ENCODE measurements at regions not wholly inside any gene's neighbourhood (a gene's known extent, or its start where the extent isn't known, plus 50 kb on each side); places are given as distances from the start of the nearest gene placed in this dataset.

DNA sequence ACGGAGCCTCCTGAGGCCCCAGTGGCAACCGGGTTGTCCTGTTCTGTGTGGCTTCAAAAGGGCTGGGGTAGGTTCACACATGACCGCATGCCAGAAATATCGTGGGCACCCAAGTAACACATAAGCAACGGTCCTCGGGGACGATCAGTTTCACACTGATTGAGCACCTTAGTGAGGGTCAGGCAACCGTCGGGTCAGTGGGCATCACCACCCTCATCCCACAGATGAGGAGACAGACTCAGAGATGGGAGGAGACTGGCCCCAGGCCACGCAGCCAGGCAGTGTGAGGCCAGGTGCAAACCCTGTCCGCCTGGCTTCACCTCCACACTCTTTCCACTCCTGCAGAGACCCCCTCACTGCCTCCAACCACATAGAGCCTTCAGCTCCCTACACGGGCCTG, 309.8 kb downstream of the MATN1 start:
- TF ChIP-seq, protein P1, sequence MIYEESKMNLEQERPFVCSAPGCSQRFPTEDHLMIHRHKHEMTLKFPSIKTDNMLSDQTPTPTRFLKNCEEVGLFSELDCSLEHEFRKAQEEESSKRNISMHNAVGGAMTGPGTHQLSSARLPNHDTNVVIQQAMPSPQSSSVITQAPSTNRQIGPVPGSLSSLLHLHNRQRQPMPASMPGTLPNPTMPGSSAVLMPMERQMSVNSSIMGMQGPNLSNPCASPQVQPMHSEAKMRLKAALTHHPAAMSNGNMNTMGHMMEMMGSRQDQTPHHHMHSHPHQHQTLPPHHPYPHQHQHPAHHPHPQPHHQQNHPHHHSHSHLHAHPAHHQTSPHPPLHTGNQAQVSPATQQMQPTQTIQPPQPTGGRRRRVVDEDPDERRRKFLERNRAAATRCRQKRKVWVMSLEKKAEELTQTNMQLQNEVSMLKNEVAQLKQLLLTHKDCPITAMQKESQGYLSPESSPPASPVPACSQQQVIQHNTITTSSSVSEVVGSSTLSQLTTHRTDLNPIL (CRISPR knock-in tag; IDR thresholded peaks at IDR 0.05; ENCODE audit: low read depth): no peak
- no peak for TF ChIP-seq ISL1 (CRISPR knock-in tag; IDR thresholded peaks at IDR 0.05)
- TF ChIP-seq ZFP30 (CRISPR knock-in tag; IDR thresholded peaks at IDR 0.05): no peak
- TF ChIP-seq, protein P2, sequence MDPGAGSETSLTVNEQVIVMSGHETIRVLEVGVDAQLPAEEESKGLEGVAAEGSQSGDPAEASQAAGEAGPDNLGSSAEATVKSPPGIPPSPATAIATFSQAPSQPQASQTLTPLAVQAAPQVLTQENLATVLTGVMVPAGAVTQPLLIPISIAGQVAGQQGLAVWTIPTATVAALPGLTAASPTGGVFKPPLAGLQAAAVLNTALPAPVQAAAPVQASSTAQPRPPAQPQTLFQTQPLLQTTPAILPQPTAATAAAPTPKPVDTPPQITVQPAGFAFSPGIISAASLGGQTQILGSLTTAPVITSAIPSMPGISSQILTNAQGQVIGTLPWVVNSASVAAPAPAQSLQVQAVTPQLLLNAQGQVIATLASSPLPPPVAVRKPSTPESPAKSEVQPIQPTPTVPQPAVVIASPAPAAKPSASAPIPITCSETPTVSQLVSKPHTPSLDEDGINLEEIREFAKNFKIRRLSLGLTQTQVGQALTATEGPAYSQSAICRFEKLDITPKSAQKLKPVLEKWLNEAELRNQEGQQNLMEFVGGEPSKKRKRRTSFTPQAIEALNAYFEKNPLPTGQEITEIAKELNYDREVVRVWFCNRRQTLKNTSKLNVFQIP (CRISPR knock-in tag; IDR thresholded peaks at IDR 0.05; ENCODE audit: borderline replicate concordance, low read depth): no peak
- no peak for TF ChIP-seq ZFP3 (CRISPR knock-in tag; IDR thresholded peaks at IDR 0.05)
- no peak for TF ChIP-seq ZC3H10 (CRISPR knock-in tag; IDR thresholded peaks at IDR 0.05)
- TF ChIP-seq TOX (CRISPR knock-in tag; IDR thresholded peaks at IDR 0.05; ENCODE audit: borderline replicate concordance): no peak
- TF ChIP-seq GLIS3 (CRISPR knock-in tag; IDR thresholded peaks at IDR 0.05): no peak
- TF ChIP-seq, protein P3, sequence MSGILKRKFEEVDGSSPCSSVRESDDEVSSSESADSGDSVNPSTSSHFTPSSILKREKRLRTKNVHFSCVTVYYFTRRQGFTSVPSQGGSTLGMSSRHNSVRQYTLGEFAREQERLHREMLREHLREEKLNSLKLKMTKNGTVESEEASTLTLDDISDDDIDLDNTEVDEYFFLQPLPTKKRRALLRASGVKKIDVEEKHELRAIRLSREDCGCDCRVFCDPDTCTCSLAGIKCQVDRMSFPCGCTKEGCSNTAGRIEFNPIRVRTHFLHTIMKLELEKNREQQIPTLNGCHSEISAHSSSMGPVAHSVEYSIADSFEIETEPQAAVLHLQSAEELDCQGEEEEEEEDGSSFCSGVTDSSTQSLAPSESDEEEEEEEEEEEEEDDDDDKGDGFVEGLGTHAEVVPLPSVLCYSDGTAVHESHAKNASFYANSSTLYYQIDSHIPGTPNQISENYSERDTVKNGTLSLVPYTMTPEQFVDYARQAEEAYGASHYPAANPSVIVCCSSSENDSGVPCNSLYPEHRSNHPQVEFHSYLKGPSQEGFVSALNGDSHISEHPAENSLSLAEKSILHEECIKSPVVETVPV (CRISPR knock-in tag; IDR thresholded peaks at IDR 0.05): no peak
- ATAC-seq: no peak

DNA sequence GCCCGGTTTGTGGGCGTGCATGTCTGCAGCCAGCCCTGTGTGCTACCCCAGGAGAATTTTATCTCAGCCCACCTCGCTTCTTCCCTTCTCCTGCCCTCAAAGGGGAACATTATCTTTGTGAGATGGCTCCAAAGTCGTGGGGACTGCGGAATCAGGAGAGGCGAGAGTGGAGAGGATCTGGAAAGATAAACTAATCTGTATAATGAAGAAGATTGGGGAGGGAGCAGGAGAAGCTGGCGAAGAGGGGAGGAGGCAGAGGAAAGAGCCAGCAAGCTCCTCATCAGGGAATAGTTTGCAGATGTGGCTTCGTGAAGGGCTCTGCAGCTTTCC, 310.3 kb downstream of the MATN1 start:
- no peak for ATAC-seq

DNA sequence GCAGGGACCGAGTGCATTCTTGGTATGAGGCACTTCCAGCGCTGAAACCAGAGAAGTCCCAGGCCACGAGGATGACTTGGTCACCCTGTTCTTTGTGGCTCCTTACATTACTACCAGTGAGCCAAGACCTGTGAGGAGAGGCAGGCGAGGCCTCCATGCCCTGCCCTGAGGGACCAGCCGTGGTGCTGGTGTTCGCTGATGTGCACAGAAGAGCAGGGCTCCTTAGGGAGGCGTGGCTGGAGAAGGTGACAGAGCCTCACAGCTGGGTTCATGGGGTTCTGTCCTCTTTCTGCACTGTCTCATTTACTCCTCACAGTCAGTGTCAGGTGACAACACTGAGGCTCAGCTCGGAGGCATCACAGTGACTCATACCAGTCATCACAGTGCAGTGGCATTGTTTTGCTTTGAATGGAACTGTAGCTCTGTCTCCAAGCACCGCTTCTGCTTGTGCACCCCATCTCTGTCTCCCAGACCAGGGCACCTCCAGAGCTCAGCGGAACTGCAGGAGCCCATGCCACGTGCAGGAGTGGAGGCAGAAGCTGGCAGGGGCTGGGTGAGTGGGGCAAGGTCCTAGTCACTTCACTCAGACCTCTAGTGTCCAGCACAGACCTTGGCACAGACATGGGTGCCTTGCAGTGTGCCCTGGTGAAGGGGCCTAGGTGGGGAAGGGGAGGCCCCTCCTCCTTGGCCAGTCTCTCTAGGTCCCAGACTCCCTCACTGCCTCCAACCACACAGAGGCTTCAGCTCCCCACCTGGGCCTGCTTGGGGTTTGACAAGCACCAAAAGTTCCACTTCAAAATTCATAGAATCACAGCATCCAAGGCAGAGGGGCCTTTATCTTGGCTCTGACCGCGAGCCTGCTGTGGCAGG, 310.9 kb downstream of the MATN1 start:
- ATAC-seq: no peak
- no peak for TF ChIP-seq ZNF8 (CRISPR knock-in tag; IDR thresholded peaks at IDR 0.05)
- TF ChIP-seq SNAI2 (CRISPR knock-in tag; IDR thresholded peaks at IDR 0.05): no peak
- TF ChIP-seq, protein P1 (CRISPR knock-in tag; IDR thresholded peaks at IDR 0.05; ENCODE audit: low read depth): no peak
- no peak for TF ChIP-seq TCF4 (CRISPR knock-in tag; IDR thresholded peaks at IDR 0.05; ENCODE audit: borderline replicate concordance)
- TF ChIP-seq ZFP3 (CRISPR knock-in tag; IDR thresholded peaks at IDR 0.05): no peak
- TF ChIP-seq, protein P2 (CRISPR knock-in tag; IDR thresholded peaks at IDR 0.05; ENCODE audit: borderline replicate concordance, low read depth): no peak
- no peak for TF ChIP-seq ZNF565 (CRISPR knock-in tag; conservative IDR thresholded peaks at IDR 0.05; ENCODE audit: low read depth)
- TF ChIP-seq TOX (CRISPR knock-in tag; IDR thresholded peaks at IDR 0.05; ENCODE audit: borderline replicate concordance): no peak
- TF ChIP-seq, protein P3 (CRISPR knock-in tag; IDR thresholded peaks at IDR 0.05): no peak
- no peak for TF ChIP-seq CSDC2 (CRISPR knock-in tag; IDR thresholded peaks at IDR 0.05)
- no peak for TF ChIP-seq ESRRG (CRISPR knock-in tag; IDR thresholded peaks at IDR 0.05)

More for the DNA sequence above, 310.3 kb downstream of the MATN1 start:
- no peak for TF ChIP-seq GLIS3 (CRISPR knock-in tag; IDR thresholded peaks at IDR 0.05)
- TF ChIP-seq ARNTL (CRISPR knock-in tag; IDR thresholded peaks at IDR 0.05; ENCODE audit: borderline replicate concordance, low read depth): no peak
- TF ChIP-seq ISL1 (CRISPR knock-in tag; IDR thresholded peaks at IDR 0.05): no peak
- TF ChIP-seq CSDC2 (CRISPR knock-in tag; IDR thresholded peaks at IDR 0.05): no peak
- no peak for TF ChIP-seq OSR1 (CRISPR knock-in tag; IDR thresholded peaks at IDR 0.05)
- TF ChIP-seq ZNF70 (CRISPR knock-in tag; IDR thresholded peaks at IDR 0.05): no peak
- TF ChIP-seq, protein P3 (CRISPR knock-in tag; IDR thresholded peaks at IDR 0.05): no peak
- no peak for TF ChIP-seq SNAI2 (CRISPR knock-in tag; IDR thresholded peaks at IDR 0.05)
- TF ChIP-seq ZNF565 (CRISPR knock-in tag; conservative IDR thresholded peaks at IDR 0.05; ENCODE audit: low read depth): no peak
- TF ChIP-seq TOX (CRISPR knock-in tag; IDR thresholded peaks at IDR 0.05; ENCODE audit: borderline replicate concordance): no peak
- TF ChIP-seq, protein P1 (CRISPR knock-in tag; IDR thresholded peaks at IDR 0.05; ENCODE audit: low read depth): no peak
- no peak for TF ChIP-seq ZFP30 (CRISPR knock-in tag; IDR thresholded peaks at IDR 0.05)
- TF ChIP-seq ZNF8 (CRISPR knock-in tag; IDR thresholded peaks at IDR 0.05): no peak
- TF ChIP-seq BACH2 (CRISPR knock-in tag; IDR thresholded peaks at IDR 0.05; ENCODE audit: borderline replicate concordance): no peak
- TF ChIP-seq PPARA (CRISPR knock-in tag; IDR thresholded peaks at IDR 0.05; ENCODE audit: borderline replicate concordance): no peak
